Keratinocyte (primary cell): ENCODE measurements at regions not wholly inside any gene's neighbourhood (a gene's known extent, or its start where the extent isn't known, plus 50 kb on each side); places are given as distances from the start of the nearest gene placed in this dataset.

ENCODE experiments used
- DNase-seq: peaks from one replicate; pipeline ENCODE4 v3.0.0-alpha.2; 2011; ENCODE audit warnings: low read depth, missing footprints, low spot score
- FAIRE-seq: peaks from 2 replicates; lab custom pipeline; 2011; peaks lifted over from hg19 to GRCh38; lab: Jason Lieb, UNC
- H2AFZ ChIP-seq: 2 replicates; pipeline ENCODE4 v1.6.0; 2012; ENCODE audit warnings: low read length, control low read depth, inconsistent platforms; ENCODE audit not compliant: control insufficient read depth
- H3K27ac ChIP-seq: 2 replicates; pipeline ENCODE4 v1.5.1; 2011; ENCODE audit warnings: low read length; ENCODE audit not compliant: control insufficient read depth, insufficient read depth
- H3K27me3 ChIP-seq: 3 replicates; pipeline ENCODE4 v1.6.0; 2011; ENCODE audit warnings: low read length; ENCODE audit not compliant: control insufficient read depth, insufficient read depth; ENCODE audit errors: extremely low read depth
- H3K36me3 ChIP-seq, 2 experiments: 2 replicates in 1 of 2; 3 replicates in 1 of 2; pipeline ENCODE4 v1.5.1; 2011; ENCODE audit warnings: low read length in 2 of 2, mild to moderate bottlenecking in 1 of 2; ENCODE audit not compliant: control insufficient read depth in 2 of 2, insufficient read depth in 2 of 2; ENCODE audit errors: extremely low read depth in 1 of 2
- H3K4me1 ChIP-seq: 3 replicates; pipeline ENCODE4 v1.5.1; 2011; ENCODE audit warnings: low read length; ENCODE audit not compliant: control insufficient read depth, insufficient read depth; ENCODE audit errors: extremely low read depth
- H3K4me2 ChIP-seq: 3 replicates; pipeline ENCODE4 v1.6.0; 2011; ENCODE audit warnings: low read depth, low read length; ENCODE audit not compliant: control insufficient read depth, insufficient read depth; ENCODE audit errors: extremely low read depth
- H3K4me3 ChIP-seq, 3 experiments: fragments of 200-600 bp in 1 of 3; sonication (generic) in 1 of 3; 2 replicates in 2 of 3; 3 replicates in 1 of 3; pipeline ENCODE4 v1.5.1; 2011 to 2016; ENCODE audit warnings: low read length in 3 of 3, mild to moderate bottlenecking in 3 of 3, control low read depth in 2 of 3, inconsistent platforms in 1 of 3, low read depth in 1 of 3, mixed read lengths in 1 of 3, mixed run types in 1 of 3, moderate library complexity in 1 of 3; ENCODE audit not compliant: control insufficient read depth in 2 of 3, insufficient read depth in 2 of 3; ENCODE audit errors: extremely low read depth in 1 of 3
- H3K79me2 ChIP-seq: 2 replicates; pipeline ENCODE4 v1.6.0; 2012; ENCODE audit warnings: low read length; ENCODE audit not compliant: control insufficient read depth, insufficient read depth
- H3K9ac ChIP-seq: 3 replicates; pipeline ENCODE4 v1.6.0; 2011; ENCODE audit warnings: low read length; ENCODE audit not compliant: control insufficient read depth, insufficient read depth; ENCODE audit errors: extremely low read depth
- H3K9me1 ChIP-seq: 3 replicates; pipeline ENCODE4 v1.6.0; 2011; ENCODE audit warnings: low read length; ENCODE audit not compliant: control insufficient read depth, insufficient read depth; ENCODE audit errors: extremely low read depth
- H3K9me3 ChIP-seq: 2 replicates; pipeline ENCODE4 v1.5.1; 2012; ENCODE audit warnings: low read depth, low read length; ENCODE audit not compliant: control insufficient read depth
- H4K20me1 ChIP-seq: 3 replicates; pipeline ENCODE4 v1.6.0; 2011; ENCODE audit warnings: low read length; ENCODE audit not compliant: control insufficient read depth, insufficient read depth; ENCODE audit errors: extremely low read depth
- EZH2 ChIP-seq: IDR thresholded peaks from one replicate; pipeline ENCODE4 v1.6.1; 2012; ENCODE audit warnings: inconsistent platforms, mild to moderate bottlenecking, low read length, moderate library complexity
- dilution Hi-C: fragments of 300-500 bp; cut with MboI; formaldehyde crosslinking; loops from one replicate; pipeline ENCODE4 v1.7.0; 2020; ENCODE audit warnings: low sequenced_read_pairs; ENCODE audit not compliant: extremely low pct_ligation_motif_present
- TF ChIP-seq, protein P1 (sequence below), 3 experiments: IDR thresholded peaks in 1 of 3; conservative IDR thresholded peaks in 1 of 3; optimal IDR thresholded peaks in 1 of 3; 2 replicates in 2 of 3; 3 replicates in 1 of 3; pipeline versions ENCODE3 to v1.5.1; 2011; ENCODE audit warnings: low read length in 3 of 3, mild to moderate bottlenecking in 3 of 3, moderate library complexity in 2 of 3, control low read depth in 1 of 3, inconsistent platforms in 1 of 3; ENCODE audit not compliant: insufficient read depth in 2 of 3; ENCODE audit errors: extremely low read depth in 1 of 3

DNA sequence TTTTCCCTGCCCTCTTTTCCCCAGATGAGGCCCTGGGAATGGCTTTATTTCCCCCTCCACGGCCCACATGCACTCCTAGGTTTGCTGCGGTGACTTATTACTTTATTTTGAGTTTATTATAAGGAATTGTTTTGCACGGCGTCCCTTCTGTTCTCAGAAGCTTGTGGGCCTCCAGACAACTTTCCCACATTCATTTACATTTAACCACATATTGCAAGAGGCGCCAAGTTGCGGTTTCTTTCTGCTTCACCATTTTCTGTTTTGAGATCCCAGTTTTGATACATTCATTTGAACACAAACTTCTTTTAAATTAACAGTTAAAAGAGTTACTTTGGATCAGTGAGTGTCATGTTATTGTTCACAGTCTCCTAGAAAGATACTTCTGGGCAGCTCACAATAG lies 532.5 kb upstream of the MGMT start:
- FAIRE-seq = no peak
- Histone ChIP-seq H3K36me3 (no peaks in the 10 kb centered on the region), H3K9ac (no peak overlapping the region), H3K27me3 (no peaks in the 10 kb centered on the region), H3K4me1 (no peaks in the 10 kb centered on the region), H3K9me3 (no peaks in the 10 kb centered on the region), H3K9me1 (no peaks in the 10 kb centered on the region), H3K79me2 (no peaks in the 10 kb centered on the region), H3K27ac (no peak overlapping the region), H3K4me3 (no peak overlapping the region), H3K4me2 (no peak overlapping the region), H4K20me1 (no peaks in the 10 kb centered on the region), H2AFZ (no peak overlapping the region)
- dilution Hi-C loops = no loop called here
- no peak for DNase-seq
- TF ChIP-seq EZH2 = no peak
- TF ChIP-seq, protein P1, sequence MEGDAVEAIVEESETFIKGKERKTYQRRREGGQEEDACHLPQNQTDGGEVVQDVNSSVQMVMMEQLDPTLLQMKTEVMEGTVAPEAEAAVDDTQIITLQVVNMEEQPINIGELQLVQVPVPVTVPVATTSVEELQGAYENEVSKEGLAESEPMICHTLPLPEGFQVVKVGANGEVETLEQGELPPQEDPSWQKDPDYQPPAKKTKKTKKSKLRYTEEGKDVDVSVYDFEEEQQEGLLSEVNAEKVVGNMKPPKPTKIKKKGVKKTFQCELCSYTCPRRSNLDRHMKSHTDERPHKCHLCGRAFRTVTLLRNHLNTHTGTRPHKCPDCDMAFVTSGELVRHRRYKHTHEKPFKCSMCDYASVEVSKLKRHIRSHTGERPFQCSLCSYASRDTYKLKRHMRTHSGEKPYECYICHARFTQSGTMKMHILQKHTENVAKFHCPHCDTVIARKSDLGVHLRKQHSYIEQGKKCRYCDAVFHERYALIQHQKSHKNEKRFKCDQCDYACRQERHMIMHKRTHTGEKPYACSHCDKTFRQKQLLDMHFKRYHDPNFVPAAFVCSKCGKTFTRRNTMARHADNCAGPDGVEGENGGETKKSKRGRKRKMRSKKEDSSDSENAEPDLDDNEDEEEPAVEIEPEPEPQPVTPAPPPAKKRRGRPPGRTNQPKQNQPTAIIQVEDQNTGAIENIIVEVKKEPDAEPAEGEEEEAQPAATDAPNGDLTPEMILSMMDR (optimal IDR thresholded peaks at IDR 0.05 in 1 of 3, IDR thresholded peaks at IDR 0.05 in 1 of 3, conservative IDR thresholded peaks at IDR 0.05 in 1 of 3; ENCODE audit: extremely low read depth in 1 of 3, insufficient read depth in 2 of 3, low read length in 3 of 3) = no peak

DNA sequence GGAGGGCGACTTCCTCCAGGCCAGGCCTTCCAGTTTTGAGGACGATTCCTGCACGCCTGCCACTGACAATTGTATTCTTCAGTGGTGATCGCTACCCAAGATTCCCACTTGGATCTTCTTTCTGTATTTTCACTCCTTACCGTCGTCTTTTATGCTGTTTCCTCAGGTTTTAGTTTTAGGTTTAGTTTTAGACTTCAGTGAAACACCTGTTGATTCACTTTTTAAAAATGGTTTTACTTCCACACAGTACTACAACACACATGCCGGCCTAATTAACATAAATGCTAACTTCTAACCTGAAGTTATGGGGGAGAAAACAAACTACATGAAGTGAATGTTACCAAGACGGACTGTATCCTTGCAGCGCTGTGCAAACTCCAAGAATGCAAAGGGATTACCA lies 530.6 kb upstream of the MGMT start:
- H3K27me3 ChIP-seq = no peaks in the 10 kb centered on the region
- no peak for TF ChIP-seq EZH2
- TF ChIP-seq, protein P1 (optimal IDR thresholded peaks at IDR 0.05 in 1 of 3, IDR thresholded peaks at IDR 0.05 in 1 of 3, conservative IDR thresholded peaks at IDR 0.05 in 1 of 3; ENCODE audit: extremely low read depth in 1 of 3, insufficient read depth in 2 of 3, low read length in 3 of 3) = no peak
- no peaks in the 10 kb centered on the region for H3K36me3 ChIP-seq
- H3K9ac ChIP-seq = no peak overlapping the region
- no peak for DNase-seq
- dilution Hi-C loops = no loop called here
- FAIRE-seq = no peak
- H3K9me3 ChIP-seq = no peaks in the 10 kb centered on the region
- H3K79me2 ChIP-seq = no peaks in the 10 kb centered on the region
- no peak overlapping the region for H3K4me3 ChIP-seq
- no peak overlapping the region for H3K4me2 ChIP-seq
- H4K20me1 ChIP-seq = no peaks in the 10 kb centered on the region
- no peaks in the 10 kb centered on the region for H3K9me1 ChIP-seq
- no peaks in the 10 kb centered on the region for H3K4me1 ChIP-seq
- no peak overlapping the region for H3K27ac ChIP-seq
- H2AFZ ChIP-seq = no peak overlapping the region
